ENCODE measurements at regions not wholly inside any gene's neighbourhood (a gene's known extent, or its start where the extent isn't known, plus 50 kb on each side); places are given as distances from the start of the nearest gene placed in this dataset.

- dilution Hi-C loops (cut with HindIII; ENCODE audit: low sequenced_read_pairs, unreplicated experiment), result no loop called here
- ChIA-PET CTCF (no interaction called here), POLR2A (ENCODE audit: unreplicated experiment) (no interaction called here)
- DNase-seq (no peak), ATAC-seq (ENCODE audit: low read depth) (no peak)
- intact Hi-C loops (cut with micrococcal nuclease), result no loop called here
- no peak overlapping the region for H2AK9ac ChIP-seq (replicated peaks; ENCODE audit: low read depth, low read length, poor library complexity)
- no peak overlapping the region for H2BK120ac ChIP-seq (ENCODE audit: low read depth, low read length)
- H2BK20ac ChIP-seq (ENCODE audit: low read depth, low read length), result no peak overlapping the region
- no peak overlapping the region for H2AFZ ChIP-seq (replicated peaks; ENCODE audit: low read length, poor library complexity)
- no peak overlapping the region for H2BK5ac ChIP-seq (ENCODE audit: low read depth, low read length, poor library complexity, severe bottlenecking)
- no peak overlapping the region for H3K23ac ChIP-seq (ENCODE audit: low read depth, low read length)
- H4K91ac ChIP-seq (ENCODE audit: insufficient read depth, low read depth, low read length), result no peak overlapping the region
- H3K9me3 ChIP-seq (ENCODE audit: control insufficient read depth, insufficient read depth, low read length), result peaks cover 5% of the 10 kb centered on the region
- H3K79me1 ChIP-seq (ENCODE audit: low read depth in 1 of 2, low read length in 2 of 2), result no peaks in the 10 kb centered on the region
- H3K4me3 ChIP-seq (ENCODE audit: insufficient read depth, low read depth, low read length), result no peak overlapping the region
- in situ Hi-C loops (cut with MboI; ENCODE audit: low sequenced_read_pairs), result no loop called here
- no peak overlapping the region for H4K8ac ChIP-seq (ENCODE audit: low read depth in 2 of 2, low read length in 2 of 2)
- H3K4me2 ChIP-seq (ENCODE audit: low read depth, low read length), result no peak overlapping the region
- no peak overlapping the region for H3K9ac ChIP-seq (ENCODE audit: low read depth, low read length)
- WGBS, 2 experiments (ENCODE audit: extremely low coverage in 2 of 2, insufficient read length in 1 of 2), result no CpG with 5 or more reads among the region's 1 CpG
- no peak overlapping the region for H2BK15ac ChIP-seq (ENCODE audit: low read depth, low read length)
- H4K5ac ChIP-seq (ENCODE audit: low read depth, low read length), result no peak overlapping the region
- H3K27ac ChIP-seq (ENCODE audit: insufficient read depth, low read length), result no peak overlapping the region
- H3K36me3 ChIP-seq (ENCODE audit: control insufficient read depth, insufficient read depth, low read length), result no peaks in the 10 kb centered on the region
- H3K56ac ChIP-seq (ENCODE audit: extremely low read depth, insufficient read depth, low read length), result no peak overlapping the region
- H2AK5ac ChIP-seq (ENCODE audit: low read depth, low read length), result no peak overlapping the region
- no peak for TF ChIP-seq RAD21 (IDR thresholded peaks at IDR 0.05; ENCODE audit: low read length)
- no peak for TF ChIP-seq USF2 (IDR thresholded peaks at IDR 0.05; ENCODE audit: low read depth, low read length)
- TF ChIP-seq FOS (IDR thresholded peaks at IDR 0.05; ENCODE audit: low read depth, low read length), result no peak
- no peak for TF ChIP-seq NFE2L2 (IDR thresholded peaks at IDR 0.05; ENCODE audit: low read depth, low read length)
- no peak for TF ChIP-seq MXI1 (IDR thresholded peaks at IDR 0.05; ENCODE audit: borderline replicate concordance, low read depth, low read length)
- no peak for TF ChIP-seq CHD1 (IDR thresholded peaks at IDR 0.05; ENCODE audit: low read depth, low read length)
- TF ChIP-seq RFX5 (IDR thresholded peaks at IDR 0.05; ENCODE audit: low read depth, low read length), result no peak
- TF ChIP-seq RCOR1 (IDR thresholded peaks at IDR 0.05; ENCODE audit: insufficient replicate concordance, low read length), result no peak
- no peak for TF ChIP-seq SMC3 (IDR thresholded peaks at IDR 0.05; ENCODE audit: low read depth, low read length)
- TF ChIP-seq POLR2A (IDR thresholded peaks at IDR 0.05; ENCODE audit: low read depth, low read length), result no peak
- TF ChIP-seq BHLHE40 (IDR thresholded peaks at IDR 0.05; ENCODE audit: low read depth, low read length), result no peak
- no peak for TF ChIP-seq MAZ (IDR thresholded peaks at IDR 0.05; ENCODE audit: borderline replicate concordance, low read depth, low read length)
- TF ChIP-seq ELK1 (IDR thresholded peaks at IDR 0.05; ENCODE audit: borderline replicate concordance, low read depth, low read length), result no peak
- no peak for TF ChIP-seq CTCF (conservative IDR thresholded peaks at IDR 0.05; ENCODE audit: low read depth, low read length)
- TF ChIP-seq CEBPB (IDR thresholded peaks at IDR 0.05; ENCODE audit: low read depth, low read length), result no peak
- no peak for TF ChIP-seq MAFK (IDR thresholded peaks at IDR 0.05; ENCODE audit: low read depth, low read length)
- H3K18ac ChIP-seq (ENCODE audit: low read depth, low read length), result no peak overlapping the region
- no peak overlapping the region for H3K4ac ChIP-seq (ENCODE audit: low read depth, low read length)
- H3K4me1 ChIP-seq (ENCODE audit: control insufficient read depth, insufficient read depth, low read length), result no peaks in the 10 kb centered on the region
- BruUV-seq (replicated peaks), result no TSS peak
- no peak overlapping the region for H3K14ac ChIP-seq (replicated peaks; ENCODE audit: low read depth, low read length)
- peaks cover 46% of the 10 kb centered on the region for H3K27me3 ChIP-seq (ENCODE audit: control insufficient read depth, insufficient read depth, low read length)
- H3K9me1 ChIP-seq (ENCODE audit: insufficient read depth, low read length), result no peaks in the 10 kb centered on the region
- no peaks in the 10 kb centered on the region for H4K20me1 ChIP-seq (ENCODE audit: insufficient read depth, low read length)
Observed at GRCh38 chr1:25150985-25151495, 81.3 kb downstream of the SYF2 start.

Data from IMR-90 (cell line).